BLaER1 treated with 17β-estradiol and CSF1 and Interleukin-3, amounts not matched to agents 10 nM and 100 nM (cell line): ENCODE measurements at regions not wholly inside any gene's neighbourhood (a gene's known extent, or its start where the extent isn't known, plus 50 kb on each side); places are given as distances from the start of the nearest gene placed in this dataset.

Source experiments
- H3K27ac ChIP-seq, 11 experiments: shearing (Covaris generic); formaldehyde crosslinking; 2 replicates each; pipeline ENCODE4 v1.8.1; 2022
- H3K27me3 ChIP-seq, 11 experiments: shearing (Covaris generic); formaldehyde crosslinking; 2 replicates each; pipeline ENCODE4 v1.8.1; 2022
- H3K36me3 ChIP-seq, 11 experiments: shearing (Covaris generic); formaldehyde crosslinking; 2 replicates each; pipeline ENCODE4 v1.8.1; 2022
- H3K4me1 ChIP-seq, 10 experiments: shearing (Covaris generic); formaldehyde crosslinking; 2 replicates each; pipeline ENCODE4 v1.8.1; 2022
- H3K4me2 ChIP-seq, 11 experiments: shearing (Covaris generic); formaldehyde crosslinking; 2 replicates each; pipeline ENCODE4 v1.8.1; 2022
- H3K4me3 ChIP-seq, 10 experiments: shearing (Covaris generic); formaldehyde crosslinking; 2 replicates each; pipeline ENCODE4 v1.8.1; 2022
- H3K9ac ChIP-seq, 11 experiments: shearing (Covaris generic); formaldehyde crosslinking; 2 replicates each; pipeline ENCODE4 v1.8.1; 2022
- H3K9me3 ChIP-seq, 11 experiments: shearing (Covaris generic); formaldehyde crosslinking; replicated peaks in 1 of 11; 2 replicates each; pipeline ENCODE4 v1.8.1; 2022
- H4K20me1 ChIP-seq, 11 experiments: shearing (Covaris generic); formaldehyde crosslinking; 2 replicates each; pipeline ENCODE4 v1.8.1; 2022
- Cebpa-rat ChIP-seq, 11 experiments: shearing (Covaris generic); IDR thresholded peaks; 2 replicates each; pipeline ENCODE4 v1.8.1; 2022

DNA sequence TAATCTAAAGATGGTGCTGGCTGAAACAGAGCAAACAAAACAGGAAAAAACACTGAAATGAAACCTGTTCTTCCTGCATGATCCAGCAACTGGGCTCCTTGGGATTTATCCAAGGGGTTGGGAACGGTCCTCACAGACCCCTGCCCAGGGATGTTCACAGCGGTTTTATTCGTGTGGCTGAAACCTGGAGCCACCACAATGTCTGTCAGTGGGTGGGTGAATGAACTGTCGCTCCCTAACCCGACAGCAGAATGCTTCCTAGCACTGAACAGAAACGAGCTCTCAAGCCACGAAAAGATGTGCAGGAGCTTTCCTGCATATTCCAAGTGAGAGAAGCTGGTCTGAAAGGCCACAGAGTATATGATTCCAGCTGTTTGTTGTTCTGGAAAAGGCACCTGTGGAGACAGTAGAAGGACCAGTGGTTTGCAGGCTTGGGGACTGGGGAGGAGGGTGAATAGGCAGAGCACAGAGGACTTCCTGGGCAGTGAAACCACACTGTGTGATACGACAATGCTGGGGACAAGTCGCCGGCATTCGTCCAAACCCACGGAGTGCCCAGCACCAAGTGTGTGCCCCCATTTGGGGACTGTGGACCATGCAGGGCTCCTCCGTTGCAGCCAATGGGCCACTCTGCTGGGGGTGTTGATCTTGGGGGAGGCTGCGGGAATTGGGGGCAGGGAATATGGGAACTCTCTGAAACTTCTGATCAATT lies 73.9 kb downstream of the TEX29 start:
- Histone ChIP-seq H3K27ac (no peak overlapping the region), H4K20me1 (no peaks in the 10 kb centered on the region), H3K27me3 (no peaks in the 10 kb centered on the region), H3K9ac (no peak overlapping the region), H3K36me3 (no peaks in the 10 kb centered on the region), H3K9me3 (peaks cover 0 to 7% (median 0%) of the 10 kb centered on the region in 11 experiments; a peak in 2 of 22 replicates), H3K4me2 (no peak overlapping the region), H3K4me1 (no peaks in the 10 kb centered on the region), H3K4me3 (no peak overlapping the region)
- TF ChIP-seq Cebpa-rat (IDR thresholded peaks at IDR 0.05): no peak

DNA sequence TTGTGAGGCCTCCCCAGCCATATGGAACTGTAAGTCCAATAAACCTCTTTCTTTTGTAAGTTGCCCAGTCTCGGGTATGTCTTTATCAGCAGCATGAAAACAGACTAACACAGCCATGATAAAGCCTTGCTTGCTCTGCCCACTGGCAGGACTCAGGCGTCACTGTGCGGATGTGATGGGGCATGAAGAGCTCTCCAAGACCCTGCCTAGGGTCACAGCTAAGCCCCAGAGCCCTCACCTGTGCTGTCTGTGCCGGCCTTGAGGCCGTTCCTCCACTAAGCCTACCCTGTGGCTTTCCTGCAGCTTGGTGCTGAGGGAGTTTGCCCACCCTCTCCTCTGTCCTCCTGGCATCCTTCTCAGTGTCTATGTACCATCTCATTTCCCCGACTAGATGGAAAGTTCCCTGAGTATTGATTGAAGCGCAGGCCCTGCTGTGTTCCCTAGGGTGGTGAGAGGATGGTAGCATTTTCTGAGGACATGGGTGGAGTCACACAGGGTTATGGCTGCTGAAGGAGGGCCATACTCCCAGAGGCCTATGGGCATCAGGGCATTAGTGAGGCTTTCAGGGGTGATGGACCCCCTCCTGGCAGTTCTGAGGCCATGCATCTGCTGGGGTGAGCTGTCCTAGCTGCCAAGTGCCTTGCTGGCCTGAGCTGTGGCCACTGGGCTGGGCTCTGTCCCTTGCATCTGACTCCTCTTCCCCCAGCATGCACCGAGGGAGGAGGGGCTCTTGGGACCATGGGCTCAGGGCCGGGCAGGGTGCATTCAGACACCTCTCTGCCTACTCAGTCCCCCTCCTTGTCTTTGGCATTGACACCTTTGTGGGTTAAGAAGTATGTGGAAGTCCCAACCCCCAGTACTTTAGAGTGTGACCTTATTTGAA lies 75.3 kb downstream of the TEX29 start:
- Histone ChIP-seq H3K36me3 (no peaks in the 10 kb centered on the region), H3K27me3 (no peaks in the 10 kb centered on the region), H3K4me2 (no peak overlapping the region), H3K4me3 (no peak overlapping the region), H3K9me3 (peaks cover 0 to 7% (median 0%) of the 10 kb centered on the region in 11 experiments; a peak in 2 of 22 replicates), H3K9ac (no peak overlapping the region), H3K4me1 (peaks cover 0 to 4% (median 0%) of the 10 kb centered on the region in 10 experiments; a peak in 7 of 20 replicates), H4K20me1 (no peaks in the 10 kb centered on the region), H3K27ac (no peak overlapping the region)
- TF ChIP-seq Cebpa-rat (IDR thresholded peaks at IDR 0.05): no peak

DNA sequence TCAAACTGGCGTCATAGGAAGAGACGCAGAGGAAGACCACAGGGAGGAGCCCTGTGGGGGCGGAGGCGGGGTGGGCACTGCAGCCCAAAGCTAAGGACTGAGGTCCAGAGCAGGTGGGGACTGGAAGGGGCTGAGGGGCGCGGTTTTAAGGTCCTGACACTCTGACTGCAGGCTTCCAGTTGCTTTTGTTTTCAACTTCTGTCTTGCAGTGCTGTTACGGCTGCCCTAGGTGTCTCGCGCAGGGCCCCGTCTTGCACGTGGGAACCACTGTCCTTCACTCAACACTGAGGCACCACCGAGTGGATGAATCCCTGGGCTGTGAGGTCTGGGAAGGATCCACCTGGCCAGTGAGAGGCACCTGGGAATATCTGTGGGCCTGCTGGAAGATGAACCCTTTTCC lies 76.0 kb downstream of the TEX29 start:
- no peaks in the 10 kb centered on the region for H3K36me3 ChIP-seq
- no peak overlapping the region for H3K27ac ChIP-seq
- H3K9ac ChIP-seq: no peak overlapping the region
- H3K4me1 ChIP-seq: peaks cover 0 to 12% (median 2%) of the 10 kb centered on the region in 10 experiments; a peak in 9 of 20 replicates
- H3K9me3 ChIP-seq: peaks cover 0 to 7% (median 0%) of the 10 kb centered on the region in 11 experiments; a peak in 2 of 22 replicates
- H4K20me1 ChIP-seq: no peaks in the 10 kb centered on the region
- H3K27me3 ChIP-seq: no peaks in the 10 kb centered on the region
- no peak for TF ChIP-seq Cebpa-rat (IDR thresholded peaks at IDR 0.05)
- H3K4me3 ChIP-seq: no peak overlapping the region
- no peak overlapping the region for H3K4me2 ChIP-seq

DNA sequence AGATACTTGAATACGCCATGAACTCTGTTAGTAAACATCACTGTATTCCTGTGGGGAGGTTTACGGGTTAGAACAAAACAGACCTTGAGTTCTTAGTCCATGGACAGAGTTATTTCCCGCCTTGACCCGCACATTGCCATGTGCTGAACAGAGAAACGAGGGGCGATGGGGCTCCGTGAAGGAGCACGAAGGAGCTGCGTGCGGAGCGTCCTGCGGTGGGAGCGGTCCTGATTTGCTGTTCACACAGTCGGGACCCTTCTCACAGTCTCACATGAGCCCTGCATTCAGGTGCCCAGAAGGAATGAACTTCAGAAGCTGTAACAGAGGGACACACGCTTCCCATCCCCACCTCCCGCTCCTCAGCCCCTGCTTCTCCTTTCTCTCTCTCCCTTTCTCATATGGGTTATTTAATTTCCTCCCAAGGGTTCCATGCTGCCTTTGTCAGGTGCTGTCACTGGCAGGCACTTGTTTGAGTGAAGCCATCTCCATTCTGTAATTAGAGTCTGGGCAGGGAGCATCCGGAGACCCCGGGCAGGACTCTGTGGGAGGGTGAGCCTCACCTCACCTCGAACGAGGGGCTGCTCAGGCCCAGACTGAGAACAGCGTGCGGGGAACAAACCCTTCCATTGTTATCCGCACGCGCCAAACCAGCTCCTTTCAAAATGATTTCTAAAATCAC lies 76.9 kb downstream of the TEX29 start:
- H3K9ac ChIP-seq: no peak overlapping the region
- no peak overlapping the region for H3K4me3 ChIP-seq
- no peaks in the 10 kb centered on the region for H3K36me3 ChIP-seq
- no peaks in the 10 kb centered on the region for H3K27me3 ChIP-seq
- no peak for TF ChIP-seq Cebpa-rat (IDR thresholded peaks at IDR 0.05)
- H3K4me2 ChIP-seq: no peak overlapping the region
- peaks cover 0 to 7% (median 0%) of the 10 kb centered on the region in 11 experiments; a peak in 2 of 22 replicates for H3K9me3 ChIP-seq
- H3K4me1 ChIP-seq: peaks cover 0 to 15% (median 2%) of the 10 kb centered on the region in 10 experiments; a peak in 9 of 20 replicates
- no peaks in the 10 kb centered on the region for H4K20me1 ChIP-seq
- no peak overlapping the region for H3K27ac ChIP-seq

DNA sequence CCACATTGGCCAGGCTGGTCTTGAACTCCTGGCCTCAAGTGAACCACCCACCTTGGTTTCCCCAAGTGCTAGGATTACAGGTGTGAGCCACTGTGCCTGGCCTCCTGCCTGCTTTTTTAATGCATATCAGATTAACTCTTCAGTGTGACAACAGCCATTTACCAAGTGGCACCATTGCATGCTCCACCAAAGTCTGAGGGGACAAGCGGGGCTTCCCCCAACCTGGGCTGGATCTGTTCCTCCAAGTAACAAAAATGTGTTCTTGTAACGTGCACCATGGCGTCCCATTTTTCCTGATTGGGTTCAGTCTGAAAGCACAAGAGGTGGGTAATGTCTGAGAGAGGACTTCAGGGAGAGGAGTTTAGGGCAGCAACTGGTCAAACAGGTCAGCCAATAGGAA lies 77.8 kb downstream of the TEX29 start:
- H3K4me1 ChIP-seq: peaks cover 0 to 20% (median 2%) of the 10 kb centered on the region in 10 experiments; a peak in 9 of 20 replicates
- TF ChIP-seq Cebpa-rat (IDR thresholded peaks at IDR 0.05): no peak
- H3K27me3 ChIP-seq: no peaks in the 10 kb centered on the region
- no peak overlapping the region for H3K4me3 ChIP-seq
- no peaks in the 10 kb centered on the region for H3K36me3 ChIP-seq
- H3K9ac ChIP-seq: no peak overlapping the region
- H3K27ac ChIP-seq: no peak overlapping the region
- H3K4me2 ChIP-seq: no peak overlapping the region
- H4K20me1 ChIP-seq: no peaks in the 10 kb centered on the region
- peaks cover 0 to 7% (median 0%) of the 10 kb centered on the region in 11 experiments; a peak in 2 of 22 replicates for H3K9me3 ChIP-seq

DNA sequence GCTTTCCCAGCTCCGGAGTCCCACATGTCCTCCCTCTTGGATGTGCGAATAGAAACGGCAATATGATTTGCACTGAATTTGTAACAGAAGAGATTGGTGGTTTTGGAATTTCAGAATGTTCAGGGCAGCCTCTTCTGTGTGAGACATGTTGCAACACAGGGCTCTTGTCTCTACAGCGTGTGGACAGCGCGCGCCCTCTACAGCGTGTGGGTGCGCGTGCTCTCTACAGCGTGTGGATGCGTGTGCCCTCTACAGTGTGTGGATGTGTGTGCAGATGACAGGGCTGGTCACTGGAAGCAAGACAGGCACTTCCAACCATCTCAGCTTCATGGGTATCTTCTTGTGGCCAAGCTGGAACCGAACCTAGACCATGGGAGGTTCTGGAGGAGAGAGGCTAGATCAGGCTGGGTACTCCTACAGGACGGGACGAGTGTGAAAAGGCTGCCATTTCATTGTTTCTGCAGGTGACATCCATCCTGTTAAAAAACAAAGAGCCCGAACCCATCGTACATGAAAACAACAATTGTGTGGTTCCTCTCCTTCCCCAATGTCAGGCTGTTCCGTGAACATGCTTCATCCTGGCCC lies 78.4 kb downstream of the TEX29 start:
- no peak for TF ChIP-seq Cebpa-rat (IDR thresholded peaks at IDR 0.05)
- peaks cover 0 to 7% (median 0%) of the 10 kb centered on the region in 11 experiments; a peak in 2 of 22 replicates for H3K9me3 ChIP-seq
- no peak overlapping the region for H3K9ac ChIP-seq
- H3K4me3 ChIP-seq: no peak overlapping the region
- H3K27ac ChIP-seq: no peak overlapping the region
- no peaks in the 10 kb centered on the region for H3K36me3 ChIP-seq
- no peaks in the 10 kb centered on the region for H3K27me3 ChIP-seq
- H4K20me1 ChIP-seq: no peaks in the 10 kb centered on the region
- H3K4me2 ChIP-seq: no peak overlapping the region
- H3K4me1 ChIP-seq: peaks cover 0 to 20% (median 2%) of the 10 kb centered on the region in 10 experiments; a peak in 9 of 20 replicates

DNA sequence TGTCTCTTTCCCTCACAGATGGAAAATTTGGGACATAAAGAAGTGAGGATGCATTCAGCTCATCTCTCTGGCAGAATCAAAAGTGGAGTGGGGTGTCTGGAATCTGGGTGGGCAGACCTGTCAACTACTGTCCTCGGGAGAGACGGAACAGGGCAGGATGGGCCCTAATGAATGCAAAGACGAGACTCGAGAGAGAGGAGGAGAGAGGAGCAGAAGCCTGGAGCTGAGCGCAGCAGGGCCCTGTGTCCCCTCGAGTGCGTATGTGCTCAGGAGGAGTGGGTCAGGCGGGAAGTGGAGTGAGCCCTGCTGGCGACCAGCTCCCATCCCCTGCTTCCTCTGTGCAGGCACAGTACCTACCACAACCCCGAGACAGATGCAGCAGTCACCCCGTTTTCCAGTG lies 78.9 kb downstream of the TEX29 start:
- no peaks in the 10 kb centered on the region for H3K36me3 ChIP-seq
- TF ChIP-seq Cebpa-rat (IDR thresholded peaks at IDR 0.05): no peak
- peaks cover 0 to 20% (median 2%) of the 10 kb centered on the region in 10 experiments; a peak in 9 of 20 replicates for H3K4me1 ChIP-seq
- no peaks in the 10 kb centered on the region for H3K27me3 ChIP-seq
- H3K9me3 ChIP-seq: peaks cover 0 to 7% (median 0%) of the 10 kb centered on the region in 11 experiments; a peak in 2 of 22 replicates
- H3K9ac ChIP-seq: no peak overlapping the region
- no peak overlapping the region for H3K4me3 ChIP-seq
- H3K27ac ChIP-seq: no peak overlapping the region
- no peak overlapping the region for H3K4me2 ChIP-seq
- no peaks in the 10 kb centered on the region for H4K20me1 ChIP-seq

DNA sequence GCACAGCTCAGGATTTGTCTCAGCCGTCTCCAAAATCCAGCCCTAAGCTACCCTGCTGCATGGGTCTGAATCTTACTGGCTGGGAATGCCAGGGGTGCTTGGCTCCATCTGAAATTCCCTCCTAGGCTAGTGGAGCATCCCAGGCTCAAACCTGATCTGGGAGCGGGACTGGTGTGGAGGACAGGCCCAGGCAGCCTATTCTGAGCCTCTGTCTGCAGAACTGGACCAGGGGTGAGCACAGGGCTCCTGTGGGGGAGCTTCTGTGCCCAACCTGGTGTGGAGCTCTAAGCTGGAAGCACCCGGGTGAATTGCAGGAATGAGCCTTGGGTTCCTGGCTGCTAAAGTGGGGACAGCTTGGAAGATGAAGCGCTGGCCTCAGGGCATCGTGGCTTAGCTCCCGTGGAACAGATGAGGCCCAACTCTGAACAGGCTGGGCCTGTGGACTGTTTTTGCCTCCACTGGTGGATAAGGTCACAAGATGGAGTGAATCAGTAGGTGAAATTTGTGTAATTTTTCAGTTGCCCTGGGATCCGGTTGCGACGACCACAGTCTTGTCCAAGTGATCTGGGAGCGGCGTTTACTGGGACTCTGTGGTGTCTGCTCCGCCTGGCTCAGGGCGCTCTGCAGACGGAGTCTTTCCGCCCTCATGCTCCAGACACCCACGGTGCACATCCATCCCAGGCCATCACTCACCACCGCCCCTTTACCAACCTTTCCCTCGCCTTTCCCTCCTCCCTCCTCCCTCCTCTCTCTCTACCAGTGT lies 79.5 kb downstream of the TEX29 start:
- no peaks in the 10 kb centered on the region for H4K20me1 ChIP-seq
- no peaks in the 10 kb centered on the region for H3K36me3 ChIP-seq
- no peak overlapping the region for H3K4me2 ChIP-seq
- H3K4me1 ChIP-seq: peaks cover 0 to 20% (median 2%) of the 10 kb centered on the region in 10 experiments; a peak in 9 of 20 replicates
- no peak overlapping the region for H3K27ac ChIP-seq
- H3K27me3 ChIP-seq: no peaks in the 10 kb centered on the region
- no peak overlapping the region for H3K9ac ChIP-seq
- no peak overlapping the region for H3K4me3 ChIP-seq
- peaks cover 0 to 6% (median 0%) of the 10 kb centered on the region in 11 experiments; a peak in 2 of 22 replicates for H3K9me3 ChIP-seq
- TF ChIP-seq Cebpa-rat (IDR thresholded peaks at IDR 0.05): no peak
